ENCODE measurements at regions not wholly inside any gene's neighbourhood (a gene's known extent, or its start where the extent isn't known, plus 50 kb on each side); places are given as distances from the start of the nearest gene placed in this dataset.

DNA sequence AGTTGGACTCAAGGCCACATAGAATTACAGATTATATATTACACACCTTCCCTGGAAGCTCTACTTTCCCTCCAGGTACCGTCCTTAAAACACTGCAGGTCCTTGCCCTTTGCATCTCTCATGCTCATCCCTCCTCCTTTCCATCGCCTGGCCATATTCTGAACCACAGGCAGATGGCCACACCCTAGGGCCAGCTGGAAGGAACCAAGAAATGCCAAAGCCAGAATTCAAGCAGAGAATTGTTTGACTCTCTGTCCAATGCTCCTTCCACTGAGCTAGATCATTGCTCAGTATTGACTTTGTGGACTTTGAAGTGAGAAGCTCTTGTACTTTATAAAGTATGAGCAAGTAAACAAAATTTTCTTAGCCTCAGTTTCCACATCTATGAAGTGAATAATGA, 170.3 kb upstream of the SLC24A5 start:
- no peak for DNase-seq

DNA sequence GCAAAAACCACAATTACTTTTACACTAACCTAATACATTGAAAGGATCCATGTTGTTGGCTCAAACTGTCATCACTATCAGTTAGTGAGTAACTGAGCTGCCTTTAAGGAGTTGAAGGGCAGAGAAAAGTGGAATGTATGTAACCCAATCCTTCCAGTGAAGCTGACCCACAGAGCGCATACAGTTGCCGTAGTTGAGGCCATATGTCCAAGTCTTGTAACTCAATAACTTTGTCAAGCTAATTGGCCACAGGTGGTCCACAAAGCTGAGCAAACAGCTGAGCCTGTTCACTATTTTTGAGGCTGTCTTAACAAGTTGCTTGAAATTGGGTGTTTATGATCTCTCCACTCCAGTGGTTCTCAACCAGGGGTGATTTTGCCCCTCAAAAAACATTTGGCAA, 169.0 kb upstream of the SLC24A5 start:
- no peak for DNase-seq

DNA sequence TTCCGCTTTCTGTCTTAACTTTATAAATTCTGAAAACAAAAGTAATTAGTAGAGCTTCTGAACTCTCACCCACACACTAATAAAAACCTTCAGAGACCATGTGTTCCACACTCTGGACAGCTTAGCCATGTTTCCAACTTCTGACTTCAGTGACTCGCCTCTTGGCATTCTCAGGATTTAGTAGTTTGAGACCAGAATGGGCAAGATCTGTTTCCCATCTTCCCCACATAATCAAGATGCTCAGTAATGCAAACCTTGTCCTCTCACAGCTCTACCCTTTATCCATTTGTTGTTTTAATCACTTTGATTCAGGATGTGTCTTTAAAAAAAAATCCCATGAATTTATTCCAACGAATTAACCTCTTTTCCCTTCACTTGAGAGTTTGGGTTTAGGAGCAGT, 166.6 kb upstream of the SLC24A5 start:
- no peak for DNase-seq

DNA sequence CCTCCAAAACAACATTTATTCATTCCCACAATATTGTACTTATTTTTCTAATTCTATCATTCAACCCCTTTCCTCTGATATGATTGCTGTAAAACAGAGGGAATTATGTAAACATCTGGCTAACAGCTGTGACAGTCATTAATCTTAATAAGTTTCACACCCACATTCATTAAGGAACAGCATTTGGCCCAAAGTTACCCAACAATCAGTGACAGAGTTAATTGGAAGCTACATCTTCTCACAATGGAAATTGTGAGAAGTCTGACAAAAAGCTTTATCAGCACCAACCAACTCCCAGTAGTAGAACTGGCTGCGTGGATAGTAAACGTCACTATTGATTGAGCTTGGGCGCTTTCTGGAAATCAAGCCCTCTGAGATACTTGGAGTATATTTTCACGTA, 165.8 kb upstream of the SLC24A5 start:
- no peak for DNase-seq

DNA sequence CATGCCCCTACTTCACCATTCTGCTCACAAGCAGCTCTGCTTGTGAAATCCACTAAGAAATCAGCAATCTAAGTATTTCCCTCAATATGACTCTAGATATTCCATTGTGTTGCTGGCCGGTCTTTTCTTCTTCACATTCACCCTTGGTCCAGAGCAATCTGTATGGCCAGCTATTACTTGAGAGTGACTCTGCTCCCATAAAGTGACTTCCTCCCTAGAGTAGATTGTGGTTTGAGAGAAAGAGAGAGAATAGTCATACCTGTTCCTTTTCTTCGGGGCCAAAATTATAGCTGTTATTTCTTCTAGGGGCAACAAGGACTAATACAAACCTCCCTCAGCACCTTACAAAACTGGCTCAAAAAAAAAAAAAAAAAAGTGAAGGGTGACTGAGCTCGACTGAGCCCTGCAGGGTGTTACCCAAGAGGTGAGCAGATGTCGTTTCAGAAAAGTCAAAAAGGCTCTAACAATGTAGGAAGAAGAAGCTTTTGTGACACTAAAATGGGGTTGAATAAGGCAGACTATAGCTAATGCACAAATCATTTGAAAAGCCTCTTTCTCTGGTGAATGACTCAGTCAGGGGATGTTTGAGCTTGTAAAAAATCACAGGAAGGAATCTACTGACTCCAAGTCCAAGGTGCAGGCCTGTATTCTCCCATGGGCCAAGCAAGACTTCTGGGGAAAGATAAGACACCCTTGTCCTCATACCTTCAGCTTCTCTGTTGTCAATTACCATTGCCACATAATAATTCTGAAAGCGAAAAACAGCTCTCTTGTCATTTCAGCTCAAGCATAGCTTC, 161.0 kb upstream of the SLC24A5 start:
- DNase-seq = no peak

DNA sequence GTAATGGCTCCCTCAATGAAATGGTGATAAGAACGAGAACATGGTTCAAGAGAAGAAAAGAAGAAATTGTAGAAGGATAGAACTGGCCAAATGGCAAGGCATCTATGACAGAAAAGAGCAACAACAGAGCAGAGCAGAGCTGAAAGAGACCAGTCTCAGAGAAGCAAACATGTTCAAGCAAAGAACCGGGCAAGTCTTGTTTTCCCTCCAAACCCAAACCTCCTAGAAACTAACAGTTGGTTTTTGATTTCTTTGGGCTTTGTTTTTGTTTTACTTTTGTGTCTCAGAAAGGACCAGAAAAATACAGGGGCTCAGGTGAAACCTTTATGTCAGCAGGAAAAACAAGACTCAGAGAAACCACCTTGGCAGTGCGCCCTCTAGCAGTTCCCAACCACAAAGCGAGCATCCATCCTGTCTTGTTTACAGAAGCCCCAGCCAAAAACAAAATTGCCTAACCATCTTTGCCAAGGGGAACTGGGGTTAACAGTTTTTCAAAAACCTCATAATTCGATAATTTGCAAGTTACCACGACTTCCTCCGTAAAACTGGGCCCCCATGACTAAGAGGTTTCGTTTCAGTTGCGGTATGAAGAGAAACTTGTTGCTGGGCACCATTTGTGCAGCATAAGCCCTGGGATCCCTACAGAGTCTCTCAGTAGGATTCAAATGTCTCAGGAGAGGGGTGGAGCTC, 159.2 kb upstream of the SLC24A5 start:
- DNase-seq = no peak

DNA sequence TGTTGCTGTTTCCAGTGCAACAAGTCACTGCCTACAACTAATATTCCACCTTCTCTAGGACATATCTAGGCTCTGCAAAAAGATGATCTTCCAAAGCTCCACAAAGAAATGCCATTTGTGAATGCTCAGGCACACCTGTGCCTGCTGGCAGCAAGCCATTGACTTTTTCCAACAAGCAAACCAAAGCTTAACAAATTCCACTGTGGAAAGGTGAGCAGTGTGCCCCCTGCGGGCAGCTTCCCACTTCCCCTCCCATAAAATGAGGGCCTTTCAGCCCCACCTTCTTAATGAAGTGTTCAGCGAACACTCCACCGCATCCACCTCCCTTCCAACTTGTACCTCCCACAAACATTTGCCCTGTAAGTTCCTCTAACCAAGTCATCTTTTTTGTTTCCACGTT, 157.5 kb upstream of the SLC24A5 start:
- DNase-seq = no peak

DNA sequence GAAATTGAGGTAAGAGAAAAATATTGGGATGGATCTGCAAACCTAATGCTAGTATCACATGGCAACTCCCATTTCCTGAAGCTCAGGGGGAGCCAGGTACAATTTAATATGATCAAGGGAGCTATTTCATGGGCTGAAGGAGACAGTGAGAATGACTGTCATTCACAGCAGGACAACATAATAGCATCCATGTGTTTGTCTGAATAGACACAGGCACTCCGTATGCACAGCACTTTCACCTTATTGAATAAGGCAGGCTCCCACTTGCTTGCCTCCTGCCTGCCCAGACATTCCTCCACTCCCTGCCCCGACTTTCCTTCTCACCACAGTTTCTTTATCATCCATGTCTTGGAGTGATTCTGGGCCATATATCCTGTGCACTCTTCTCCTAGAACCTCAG, 156.6 kb upstream of the SLC24A5 start:
- DNase-seq = no peak

DNA sequence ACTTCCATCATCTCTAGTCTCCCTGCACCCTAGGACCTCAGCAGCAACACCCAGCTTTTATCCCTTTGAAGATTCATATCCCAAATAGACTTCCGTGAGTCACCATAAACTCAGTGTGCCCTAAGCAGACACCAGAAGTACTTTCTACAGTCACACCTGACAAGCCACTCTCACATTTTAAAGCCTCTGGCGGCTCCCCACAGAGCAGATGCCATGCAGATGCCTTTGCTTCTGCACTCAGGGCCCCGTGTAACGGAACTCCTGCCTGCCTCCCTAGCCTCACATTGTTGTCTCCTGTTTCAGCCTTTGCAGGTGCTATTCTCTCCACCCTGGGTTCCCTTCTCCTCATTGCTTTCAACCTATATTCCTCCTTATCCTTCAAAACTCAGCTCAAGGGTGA, 155.5 kb upstream of the SLC24A5 start:
- no peak for DNase-seq

DNA sequence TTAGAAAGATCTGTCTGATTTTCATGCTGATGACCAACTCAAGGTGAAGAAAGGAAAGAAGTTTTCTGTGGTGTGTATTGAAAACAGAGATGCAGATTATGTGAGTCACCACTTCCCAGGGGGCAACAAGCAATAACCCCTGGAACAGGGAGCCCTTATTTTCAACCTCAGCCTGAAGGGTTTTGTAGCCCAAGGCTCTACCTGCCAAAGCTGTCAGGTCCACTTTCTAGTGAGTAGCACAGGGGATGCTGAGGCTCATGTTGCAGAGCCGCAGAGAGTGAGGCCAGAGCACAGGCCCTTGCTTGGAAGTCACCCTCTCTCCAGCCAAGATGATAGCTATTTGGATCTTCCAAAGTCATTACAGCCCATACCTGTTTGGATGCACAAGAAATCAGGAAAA, 152.2 kb upstream of the SLC24A5 start:
- DNase-seq = no peak

DNA sequence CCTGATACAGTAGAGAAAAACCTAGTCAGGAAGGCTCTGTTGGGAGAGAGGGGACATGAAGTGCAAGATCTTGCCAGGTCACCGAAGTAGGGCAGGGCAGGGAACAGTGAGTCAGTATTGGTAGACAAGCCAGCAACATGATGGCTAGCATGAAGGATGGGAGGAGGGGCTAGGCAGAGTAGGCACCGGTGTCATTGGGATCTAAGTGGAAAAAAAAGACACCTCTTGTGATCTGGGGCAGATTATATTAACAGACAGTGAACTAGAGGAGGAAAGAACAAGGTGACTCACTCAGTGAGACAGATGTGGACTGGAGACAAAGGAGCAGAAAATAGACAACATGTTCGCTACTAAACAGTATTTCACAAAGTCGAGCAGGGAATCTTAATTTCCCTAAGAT, 149.2 kb upstream of the SLC24A5 start:
- DNase-seq = no peak

DNA sequence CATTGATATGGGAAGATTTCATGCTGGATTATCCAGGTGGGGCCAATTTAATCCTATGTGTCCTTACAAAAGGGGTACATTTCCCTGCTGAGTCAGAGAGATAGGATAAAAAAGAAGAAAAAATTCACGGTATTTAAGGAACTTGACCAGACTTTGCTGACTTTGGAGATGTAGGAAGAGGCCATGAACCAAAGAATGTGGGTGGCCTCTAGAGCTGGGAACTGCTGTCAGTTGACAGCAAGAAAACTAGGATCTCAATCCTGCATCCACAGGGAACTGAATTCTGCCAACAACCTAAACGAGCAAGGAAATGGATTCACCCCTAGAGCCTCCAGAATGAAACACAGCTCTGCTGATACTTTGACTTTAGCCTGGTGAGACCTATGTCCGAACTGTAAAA, 148.1 kb upstream of the SLC24A5 start:
- no peak for DNase-seq

DNA sequence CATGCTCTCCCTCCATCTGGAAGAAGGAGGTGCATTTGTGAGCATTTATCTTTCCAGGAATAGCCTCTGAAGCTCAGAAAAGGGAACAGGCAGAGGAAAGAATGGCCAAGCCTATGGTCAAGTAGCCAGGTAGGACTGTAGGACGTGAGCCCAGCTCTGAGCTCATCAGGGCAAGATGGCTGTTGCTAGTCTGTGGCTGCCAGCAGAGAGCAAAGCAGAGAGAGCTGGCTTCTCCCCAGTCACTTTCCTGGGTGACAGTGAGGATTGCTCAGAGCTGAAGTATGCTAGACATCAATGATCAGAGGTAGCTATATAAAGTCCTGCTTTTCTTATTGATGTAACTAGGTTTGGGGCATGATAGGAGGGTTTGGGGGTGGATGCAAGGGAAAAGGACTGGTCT, 146.1 kb upstream of the SLC24A5 start:
- DNase-seq = no peak

DNA sequence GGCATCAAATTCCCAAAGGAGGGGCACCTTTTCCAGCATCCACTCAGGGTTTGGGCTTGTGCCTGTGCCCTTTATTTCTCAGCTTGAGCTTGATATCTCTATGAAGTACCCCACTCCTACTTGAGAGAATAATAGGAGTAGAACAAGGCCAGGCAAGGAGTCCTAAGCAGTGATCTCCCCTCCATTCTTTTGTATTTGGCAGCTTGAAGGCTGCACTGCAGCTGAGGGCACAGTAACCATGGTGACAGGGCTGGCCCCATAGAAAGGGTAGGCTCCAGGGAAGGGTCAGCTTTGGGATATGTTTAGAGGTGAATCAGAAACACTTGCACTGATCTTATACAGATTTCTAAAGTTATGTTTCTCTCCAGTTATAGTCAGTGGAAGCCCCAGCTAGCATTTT, 145.4 kb upstream of the SLC24A5 start:
- DNase-seq = no peak

DNA sequence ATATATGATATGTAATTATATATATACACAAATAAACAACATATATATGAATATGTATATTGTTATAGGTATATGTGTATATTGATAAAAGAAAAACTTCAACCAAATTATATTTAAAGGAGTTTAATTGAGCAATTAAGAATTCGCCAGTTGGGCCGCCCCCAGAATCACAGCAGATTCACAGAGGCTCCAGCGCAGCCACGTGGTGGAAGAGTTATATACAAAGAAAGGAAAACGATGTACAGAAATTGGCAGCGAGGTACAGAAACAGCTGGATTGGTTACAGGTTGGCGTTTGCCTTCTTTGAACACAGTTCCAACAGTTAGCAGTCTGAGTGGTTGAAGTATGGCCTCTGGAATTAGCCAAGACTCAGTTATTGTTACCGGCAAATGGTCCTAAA, 137.3 kb upstream of the SLC24A5 start:
- no peak for DNase-seq

DNA sequence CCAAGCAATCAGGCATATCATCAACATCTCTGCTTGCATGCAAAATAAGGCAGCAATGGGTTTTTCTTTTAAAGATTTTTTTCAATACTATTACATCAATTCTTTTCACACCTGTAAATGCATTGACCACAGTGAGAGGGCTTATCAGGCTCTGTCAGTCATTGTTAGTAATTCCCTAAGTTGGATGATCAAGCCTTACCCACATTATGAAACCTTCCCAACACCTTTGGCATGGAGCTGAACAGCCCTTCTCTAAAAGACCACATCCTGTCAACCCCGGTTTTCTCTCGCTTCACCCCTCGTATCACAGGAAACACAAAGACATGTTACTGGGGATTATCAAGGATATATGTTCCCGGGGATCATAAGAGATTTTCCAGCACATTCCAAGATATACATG, 135.2 kb upstream of the SLC24A5 start:
- DNase-seq = no peak

DNA sequence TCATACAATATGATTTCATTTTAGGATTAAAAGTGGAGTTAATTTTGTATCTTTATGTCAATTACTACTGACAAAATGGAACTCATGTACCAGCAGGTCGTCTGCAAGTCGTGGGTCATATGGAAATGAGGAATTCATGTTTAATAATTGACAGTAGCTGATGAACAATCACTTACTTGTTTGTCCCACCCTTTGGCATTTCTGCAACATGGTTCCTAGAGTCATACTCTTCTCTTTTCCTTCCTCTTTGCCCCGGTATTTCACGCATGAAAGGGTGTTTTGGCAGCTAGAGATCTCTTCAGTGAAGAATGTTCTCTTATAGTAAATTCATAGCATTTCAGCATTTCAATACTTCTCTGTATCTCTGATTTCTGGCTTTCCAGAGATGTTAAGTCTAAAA, 133.3 kb upstream of the SLC24A5 start:
- DNase-seq = no peak

DNA sequence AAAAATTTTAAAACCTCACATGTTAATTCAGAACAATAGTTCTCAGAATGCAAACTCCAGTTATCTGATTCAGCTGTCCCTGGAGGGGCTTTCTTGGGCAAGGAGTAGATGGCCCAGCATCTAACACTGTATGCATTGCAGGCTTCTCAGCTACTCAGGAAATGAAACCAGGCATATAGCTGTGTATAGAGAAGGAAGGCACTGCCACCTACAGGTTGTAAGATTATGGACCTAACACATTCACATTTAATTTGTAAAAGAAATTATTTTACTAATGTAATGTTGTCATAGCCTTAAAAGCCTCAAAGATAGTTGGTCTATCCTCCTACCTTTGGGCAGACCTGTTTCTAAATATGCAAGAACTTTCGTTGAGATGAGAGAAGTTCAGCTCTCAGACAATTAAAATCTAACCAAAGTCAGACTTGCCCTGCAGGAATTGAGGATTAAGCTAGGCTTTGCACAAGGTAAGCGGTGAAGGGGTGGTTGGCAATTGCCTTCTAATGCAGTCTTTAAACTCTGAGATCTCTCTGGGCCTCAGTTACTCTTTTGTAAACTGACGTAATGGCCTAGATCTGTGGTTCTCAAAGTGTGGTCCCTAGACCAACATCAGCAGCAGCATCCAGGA, 132.8 kb upstream of the SLC24A5 start:
- peak; percentile 62 for DNase-seq

DNA sequence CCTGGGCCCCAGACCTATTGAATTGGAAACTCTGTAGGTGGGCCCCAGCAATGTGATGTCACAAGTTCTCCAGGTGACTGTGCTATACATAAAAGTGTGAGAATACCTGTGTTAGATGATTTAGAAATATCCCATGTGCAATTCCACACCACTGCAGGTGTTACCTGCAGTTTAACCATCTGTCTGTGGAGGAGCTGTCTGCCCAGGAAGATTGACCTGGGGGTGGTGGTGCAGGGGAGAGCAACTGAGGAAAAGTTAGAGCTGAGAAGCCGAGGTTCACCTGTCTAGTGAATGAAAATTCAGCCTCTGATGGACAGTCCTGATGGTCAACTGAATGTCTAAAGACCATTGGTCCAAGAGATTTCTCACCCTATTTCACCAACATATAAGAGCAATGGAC, 132.2 kb upstream of the SLC24A5 start:
- no peak for DNase-seq

DNA sequence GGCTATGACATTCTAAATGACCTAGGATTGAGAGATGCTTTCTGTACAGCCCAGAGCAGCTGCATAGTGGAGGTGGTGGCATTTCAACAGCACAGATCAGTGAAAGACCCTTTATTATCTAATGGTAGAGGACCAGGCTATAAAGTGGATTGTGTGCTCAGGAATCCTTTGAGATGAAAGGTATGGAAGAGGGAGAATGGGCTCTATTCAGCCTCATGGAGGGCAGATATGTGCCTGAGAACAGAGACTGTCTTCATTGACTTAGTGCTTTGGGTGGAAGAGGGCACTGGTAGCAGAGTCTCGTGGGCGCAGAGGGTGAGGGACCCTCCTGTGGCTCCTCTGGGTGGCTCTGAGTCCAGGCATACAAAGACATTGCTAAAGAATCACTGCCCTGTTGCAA, 130.0 kb upstream of the SLC24A5 start:
- DNase-seq = no peak

DNA sequence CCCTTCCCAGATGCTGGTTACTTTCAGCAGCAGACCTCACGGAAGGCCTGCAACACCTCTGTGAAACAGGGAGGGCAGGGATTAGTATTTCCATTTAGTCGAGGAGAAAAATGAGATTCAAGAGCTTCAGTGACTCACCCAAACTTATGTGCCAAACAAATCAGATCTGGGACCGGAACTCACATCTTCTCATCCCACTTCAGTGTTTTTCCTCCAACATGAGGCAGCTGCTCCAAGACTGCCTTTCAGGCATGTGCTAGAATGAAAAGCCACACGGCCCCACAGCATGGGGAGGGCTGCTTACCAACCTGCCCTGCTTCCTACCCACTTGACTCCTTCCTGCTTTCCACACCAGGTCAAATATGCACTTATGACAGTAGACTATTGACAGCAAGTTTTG, 129.4 kb upstream of the SLC24A5 start:
- DNase-seq = no peak

DNA sequence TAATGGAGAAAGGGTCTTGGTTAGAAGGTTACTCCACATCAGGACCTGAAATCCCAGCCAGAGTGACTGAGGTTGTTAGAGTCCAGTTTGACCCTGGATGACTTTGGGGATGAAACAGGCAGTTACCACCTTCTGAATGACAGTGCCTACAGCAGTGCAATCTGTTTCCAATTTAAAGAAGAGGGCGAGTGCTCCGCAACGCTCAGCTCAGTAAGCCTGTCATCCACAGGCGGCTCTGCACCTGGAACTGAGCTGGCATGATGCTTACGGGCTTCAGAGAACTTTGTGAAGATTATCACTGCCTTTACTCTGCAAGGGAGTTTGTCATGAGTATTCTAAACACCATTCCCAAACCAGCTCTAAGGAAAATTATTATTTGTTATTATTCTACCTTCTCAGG, 127.7 kb upstream of the SLC24A5 start:
- no peak for DNase-seq

DNA sequence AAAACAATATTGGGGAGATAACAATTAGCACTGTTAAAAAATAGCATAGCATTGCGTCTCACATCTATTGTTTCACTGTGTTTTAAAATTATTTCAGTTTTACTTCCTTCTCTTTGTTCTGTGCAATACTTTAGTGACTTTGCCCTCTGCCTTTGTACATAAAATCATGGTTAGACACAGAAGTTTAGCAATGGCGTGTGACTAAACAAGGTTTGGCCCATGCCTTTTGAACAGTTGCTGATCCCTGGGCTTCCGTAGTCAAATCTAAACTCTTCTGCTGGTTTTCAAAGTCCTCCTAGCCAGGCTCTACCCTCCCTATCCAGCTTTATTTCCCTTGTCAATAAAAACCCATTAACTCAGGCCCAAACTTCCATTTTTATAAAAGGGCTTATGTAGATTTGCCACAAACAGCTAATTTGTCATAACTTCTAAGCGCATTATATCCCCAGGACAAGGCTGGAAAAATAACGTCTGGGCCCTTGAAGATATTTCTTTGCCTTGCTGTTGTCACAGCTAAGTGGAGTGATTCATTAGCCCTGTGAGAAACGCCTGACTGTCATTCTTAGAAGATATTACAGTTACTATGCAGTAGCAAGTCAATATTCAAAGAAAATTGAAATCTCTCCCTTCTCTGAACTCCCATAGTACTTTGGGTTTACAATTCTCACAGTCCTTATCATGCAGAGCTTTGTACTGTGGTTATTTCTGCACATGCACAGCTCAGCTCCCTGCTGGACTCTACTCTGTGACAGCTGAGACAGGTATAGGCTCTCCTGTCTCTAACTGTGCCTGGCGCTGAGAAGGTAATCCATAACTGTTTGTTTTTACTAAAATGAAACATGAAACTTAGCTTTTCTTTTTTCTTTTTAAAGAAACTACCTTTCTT, 123.4 kb upstream of the SLC24A5 start:
- DNase-seq = no peak

Data from hindlimb muscle (tissue), 1 donor.